ENCODE measurements at regions not wholly inside any gene's neighbourhood (a gene's known extent, or its start where the extent isn't known, plus 50 kb on each side); places are given as distances from the start of the nearest gene placed in this dataset.

DNA sequence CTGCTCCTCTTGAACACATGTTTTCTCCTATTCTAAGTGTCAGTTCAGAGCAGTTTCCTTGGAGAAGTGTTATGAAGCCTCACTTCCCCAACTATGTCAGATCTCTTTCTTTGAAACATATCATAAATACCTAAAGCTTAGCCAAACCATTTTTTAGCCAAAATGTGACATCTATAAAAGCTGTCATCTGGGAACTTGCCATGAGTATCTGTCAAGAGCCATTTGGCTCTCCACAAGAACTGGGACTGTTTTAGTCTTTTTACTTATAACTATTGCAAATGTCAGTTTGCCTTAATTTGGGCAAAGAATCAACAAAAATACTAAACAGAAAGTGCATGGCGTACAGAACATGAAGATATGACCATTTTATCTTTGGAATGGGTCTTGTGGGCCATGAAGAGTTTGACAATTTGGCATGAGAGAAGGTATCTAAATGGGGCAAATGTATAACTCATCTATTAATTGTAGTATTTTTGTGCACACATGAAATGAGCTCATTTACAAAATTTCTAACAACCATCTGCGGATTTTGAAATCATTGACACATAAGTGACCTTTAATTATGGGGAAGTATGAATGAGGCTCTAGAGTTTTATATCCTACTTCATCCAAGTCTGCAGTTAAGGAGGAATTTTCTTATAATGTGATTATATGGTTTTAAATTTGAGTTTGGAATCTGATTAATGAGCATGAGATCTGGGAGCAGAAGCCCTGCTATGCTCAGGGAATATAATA lies 129.1 kb upstream of the PACRGL start:
- Histone ChIP-seq H3K4me1 (ENCODE audit: insufficient read depth, insufficient read length) (no peaks in the 10 kb centered on the region), H3K27me3 (ENCODE audit: insufficient read depth, insufficient read length) (no peaks in the 10 kb centered on the region), H3K9me3 (ENCODE audit: insufficient read depth, low read length) (no peaks in the 10 kb centered on the region), H3K36me3 (ENCODE audit: insufficient read depth, insufficient read length, low read length) (no peaks in the 10 kb centered on the region), H3K4me3 (ENCODE audit: insufficient read length, low read depth) (no peak overlapping the region), H3K9ac (ENCODE audit: insufficient read length, low read depth) (no peak overlapping the region)
- DNase-seq (ENCODE audit: low read depth, low spot score) = no peak
- TF ChIP-seq SUZ12 (IDR thresholded peaks at IDR 0.05; ENCODE audit: extremely low read depth, insufficient read depth, insufficient read length) (no peak), ZNF274 (IDR thresholded peaks at IDR 0.05; ENCODE audit: low read depth, low read length) (no peak), YY1 (IDR thresholded peaks at IDR 0.05; ENCODE audit: insufficient read depth, insufficient read length) (no peak)

DNA sequence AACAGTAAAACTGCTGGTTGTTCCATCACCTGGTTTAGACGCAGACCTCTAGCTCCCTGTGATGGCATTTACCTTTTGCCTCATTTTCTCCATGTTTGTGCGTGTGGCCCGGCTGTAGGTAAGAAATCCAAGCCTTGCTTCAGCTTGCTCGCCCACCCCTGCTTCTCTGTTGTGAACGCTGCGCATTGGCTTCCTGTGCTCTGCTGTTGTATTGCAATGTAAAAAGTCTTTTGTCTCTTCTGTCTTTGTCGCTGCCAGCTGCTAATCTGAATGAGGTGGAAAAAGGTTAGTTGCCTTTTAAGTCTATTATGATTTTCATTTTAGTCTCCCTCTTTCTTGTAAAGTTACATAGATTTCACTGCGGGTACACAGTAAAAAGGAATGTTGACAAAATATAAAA lies 127.3 kb upstream of the PACRGL start:
- no peak overlapping the region for H3K4me3 ChIP-seq (ENCODE audit: insufficient read length, low read depth)
- H3K27me3 ChIP-seq (ENCODE audit: insufficient read depth, insufficient read length) = no peaks in the 10 kb centered on the region
- TF ChIP-seq SUZ12 (IDR thresholded peaks at IDR 0.05; ENCODE audit: extremely low read depth, insufficient read depth, insufficient read length) = no peak
- no peak for TF ChIP-seq YY1 (IDR thresholded peaks at IDR 0.05; ENCODE audit: insufficient read depth, insufficient read length)
- no peak for TF ChIP-seq ZNF274 (IDR thresholded peaks at IDR 0.05; ENCODE audit: low read depth, low read length)
- H3K9ac ChIP-seq (ENCODE audit: insufficient read length, low read depth) = no peak overlapping the region
- no peaks in the 10 kb centered on the region for H3K9me3 ChIP-seq (ENCODE audit: insufficient read depth, low read length)
- DNase-seq (ENCODE audit: low read depth, low spot score) = peak; percentile 38
- H3K36me3 ChIP-seq (ENCODE audit: insufficient read depth, insufficient read length, low read length) = no peaks in the 10 kb centered on the region
- no peaks in the 10 kb centered on the region for H3K4me1 ChIP-seq (ENCODE audit: insufficient read depth, insufficient read length)

DNA sequence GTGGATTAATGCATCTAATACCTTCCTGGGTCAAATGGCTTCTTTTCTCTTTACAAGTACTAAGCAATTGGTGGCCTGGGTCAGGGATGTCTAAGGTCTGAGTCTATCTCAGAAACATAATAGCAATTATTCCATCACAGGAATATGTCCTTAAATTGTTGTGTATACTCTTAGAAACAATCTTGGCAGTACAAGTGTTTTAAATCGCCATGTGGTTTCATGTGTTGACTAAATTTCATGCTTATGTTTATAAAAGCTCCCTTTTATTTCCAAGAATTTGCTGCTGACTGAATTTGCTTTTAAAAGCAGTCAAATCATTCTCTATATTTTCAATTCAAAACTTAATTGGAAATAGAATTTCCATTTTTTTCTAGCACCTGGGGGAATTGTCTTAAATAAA lies 125.3 kb upstream of the PACRGL start:
- TF ChIP-seq YY1 (IDR thresholded peaks at IDR 0.05; ENCODE audit: insufficient read depth, insufficient read length) (no peak), SUZ12 (IDR thresholded peaks at IDR 0.05; ENCODE audit: extremely low read depth, insufficient read depth, insufficient read length) (no peak), ZNF274 (IDR thresholded peaks at IDR 0.05; ENCODE audit: low read depth, low read length) (no peak)
- no peaks in the 10 kb centered on the region for H3K9me3 ChIP-seq (ENCODE audit: insufficient read depth, low read length)
- no peak overlapping the region for H3K9ac ChIP-seq (ENCODE audit: insufficient read length, low read depth)

DNA sequence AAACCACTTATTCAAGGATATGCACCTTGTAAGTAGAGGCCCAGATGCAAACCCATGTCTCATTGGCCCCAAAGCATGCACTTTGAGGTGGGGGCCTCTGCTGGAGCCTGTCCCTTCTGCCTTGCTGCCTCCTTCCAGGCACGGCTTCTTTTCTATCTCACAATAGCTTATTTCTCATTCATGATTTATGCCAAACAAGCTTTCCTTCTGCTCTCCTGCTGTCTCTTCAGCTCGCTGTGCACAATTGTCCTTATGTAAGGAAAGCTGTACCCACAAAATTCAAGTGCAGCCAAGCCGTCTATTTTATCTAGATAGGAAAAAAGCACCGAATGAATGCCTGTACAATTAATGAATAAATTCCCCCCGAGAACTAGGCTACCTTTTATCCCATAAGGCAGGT lies 124.8 kb upstream of the PACRGL start:
- TF ChIP-seq ZNF274 (IDR thresholded peaks at IDR 0.05; ENCODE audit: low read depth, low read length) (no peak), SUZ12 (IDR thresholded peaks at IDR 0.05; ENCODE audit: extremely low read depth, insufficient read depth, insufficient read length) (no peak)
- no peaks in the 10 kb centered on the region for H3K9me3 ChIP-seq (ENCODE audit: insufficient read depth, low read length)

More for the DNA sequence above, 125.3 kb upstream of the PACRGL start:
- Histone ChIP-seq H3K4me1 (ENCODE audit: insufficient read depth, insufficient read length) (no peaks in the 10 kb centered on the region), H3K36me3 (ENCODE audit: insufficient read depth, insufficient read length, low read length) (no peaks in the 10 kb centered on the region), H3K4me3 (ENCODE audit: insufficient read length, low read depth) (no peak overlapping the region), H3K27me3 (ENCODE audit: insufficient read depth, insufficient read length) (no peaks in the 10 kb centered on the region)
- no peak for DNase-seq (ENCODE audit: low read depth, low spot score)

DNA sequence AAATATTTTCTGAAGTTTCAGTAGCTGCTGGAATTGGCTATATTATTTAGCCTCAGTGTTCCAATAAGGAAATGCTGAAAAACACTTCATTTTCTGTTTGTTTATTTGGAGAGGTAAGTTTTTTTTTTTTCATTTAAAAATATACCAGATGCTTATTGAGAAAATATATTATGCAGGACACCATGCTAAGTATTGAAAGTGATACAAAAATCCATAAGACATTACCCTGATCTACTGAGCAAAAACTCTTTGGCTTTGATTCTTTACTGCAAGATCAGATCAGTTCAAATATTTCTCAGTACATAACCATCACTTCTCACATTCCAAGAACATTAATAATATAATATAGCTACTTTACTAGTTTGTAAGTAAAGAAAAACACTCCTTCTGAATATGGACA lies 123.4 kb upstream of the PACRGL start:
- TF ChIP-seq SUZ12 (IDR thresholded peaks at IDR 0.05; ENCODE audit: extremely low read depth, insufficient read depth, insufficient read length) (no peak), YY1 (IDR thresholded peaks at IDR 0.05; ENCODE audit: insufficient read depth, insufficient read length) (no peak), ZNF274 (IDR thresholded peaks at IDR 0.05; ENCODE audit: low read depth, low read length) (no peak)
- no peaks in the 10 kb centered on the region for H3K36me3 ChIP-seq (ENCODE audit: insufficient read depth, insufficient read length, low read length)
- no peak overlapping the region for H3K9ac ChIP-seq (ENCODE audit: insufficient read length, low read depth)
- no peaks in the 10 kb centered on the region for H3K4me1 ChIP-seq (ENCODE audit: insufficient read depth, insufficient read length)
- no peaks in the 10 kb centered on the region for H3K9me3 ChIP-seq (ENCODE audit: insufficient read depth, low read length)
- no peaks in the 10 kb centered on the region for H3K27me3 ChIP-seq (ENCODE audit: insufficient read depth, insufficient read length)
- DNase-seq (ENCODE audit: low read depth, low spot score) = no peak
- no peak overlapping the region for H3K4me3 ChIP-seq (ENCODE audit: insufficient read length, low read depth)

More for the DNA sequence above, 124.8 kb upstream of the PACRGL start:
- no peaks in the 10 kb centered on the region for H3K36me3 ChIP-seq (ENCODE audit: insufficient read depth, insufficient read length, low read length)
- no peaks in the 10 kb centered on the region for H3K27me3 ChIP-seq (ENCODE audit: insufficient read depth, insufficient read length)
- H3K4me3 ChIP-seq (ENCODE audit: insufficient read length, low read depth) = no peak overlapping the region
- H3K9ac ChIP-seq (ENCODE audit: insufficient read length, low read depth) = no peak overlapping the region
- DNase-seq (ENCODE audit: low read depth, low spot score) = no peak
- no peaks in the 10 kb centered on the region for H3K4me1 ChIP-seq (ENCODE audit: insufficient read depth, insufficient read length)

DNA sequence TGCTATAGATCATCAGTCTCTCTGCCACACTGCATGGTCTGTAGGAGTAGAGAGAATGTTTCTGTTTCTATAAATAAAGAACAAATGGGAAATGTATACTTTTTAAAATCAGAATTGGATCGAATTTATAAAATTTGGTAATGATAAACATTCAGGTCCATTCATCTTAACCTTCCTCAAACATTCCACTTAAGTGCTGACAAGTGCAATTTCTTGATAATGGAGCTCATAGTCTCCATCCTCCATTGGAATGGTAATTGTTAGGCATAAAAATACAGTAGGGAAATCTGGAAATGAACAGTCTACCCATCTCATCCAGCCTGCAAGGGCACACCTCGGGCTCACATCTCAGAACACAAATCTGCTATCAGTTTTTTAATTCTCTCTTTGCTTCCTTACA lies 122.6 kb upstream of the PACRGL start:
- Histone ChIP-seq H3K27me3 (ENCODE audit: insufficient read depth, insufficient read length) (no peaks in the 10 kb centered on the region), H3K36me3 (ENCODE audit: insufficient read depth, insufficient read length, low read length) (no peaks in the 10 kb centered on the region), H3K9me3 (ENCODE audit: insufficient read depth, low read length) (no peaks in the 10 kb centered on the region), H3K4me3 (ENCODE audit: insufficient read length, low read depth) (no peak overlapping the region), H3K4me1 (ENCODE audit: insufficient read depth, insufficient read length) (no peaks in the 10 kb centered on the region), H3K9ac (ENCODE audit: insufficient read length, low read depth) (no peak overlapping the region)
- no peak for DNase-seq (ENCODE audit: low read depth, low spot score)
- TF ChIP-seq YY1 (IDR thresholded peaks at IDR 0.05; ENCODE audit: insufficient read depth, insufficient read length) = no peak
- TF ChIP-seq SUZ12 (IDR thresholded peaks at IDR 0.05; ENCODE audit: extremely low read depth, insufficient read depth, insufficient read length) = no peak
- TF ChIP-seq ZNF274 (IDR thresholded peaks at IDR 0.05; ENCODE audit: low read depth, low read length) = no peak

DNA sequence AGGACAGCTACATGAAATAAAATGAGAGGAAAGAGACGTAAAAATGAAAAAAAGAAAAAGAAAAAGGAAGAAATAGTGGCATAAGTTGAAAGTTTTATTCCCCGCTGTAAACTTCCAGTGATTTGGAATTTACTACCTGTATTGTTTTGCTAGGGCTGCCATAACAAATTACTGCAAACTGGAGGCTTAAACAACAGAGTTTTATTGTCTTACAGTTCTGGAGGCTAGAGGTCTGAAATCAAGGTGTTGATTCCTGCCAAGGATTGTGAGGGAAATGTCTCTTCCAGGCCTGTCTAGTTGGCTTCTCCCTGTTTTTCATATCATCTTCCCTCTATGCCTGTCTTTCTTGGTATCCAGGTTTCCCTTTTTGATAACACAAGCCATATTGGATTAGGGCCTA lies 119.4 kb upstream of the PACRGL start:
- no peaks in the 10 kb centered on the region for H3K4me1 ChIP-seq (ENCODE audit: insufficient read depth, insufficient read length)
- DNase-seq (ENCODE audit: low read depth, low spot score) = no peak
- no peak overlapping the region for H3K4me3 ChIP-seq (ENCODE audit: insufficient read length, low read depth)
- no peaks in the 10 kb centered on the region for H3K27me3 ChIP-seq (ENCODE audit: insufficient read depth, insufficient read length)
- H3K9me3 ChIP-seq (ENCODE audit: insufficient read depth, low read length) = no peaks in the 10 kb centered on the region
- H3K36me3 ChIP-seq (ENCODE audit: insufficient read depth, insufficient read length, low read length) = no peaks in the 10 kb centered on the region
- no peak for TF ChIP-seq ZNF274 (IDR thresholded peaks at IDR 0.05; ENCODE audit: low read depth, low read length)
- no peak for TF ChIP-seq SUZ12 (IDR thresholded peaks at IDR 0.05; ENCODE audit: extremely low read depth, insufficient read depth, insufficient read length)
- no peak for TF ChIP-seq YY1 (IDR thresholded peaks at IDR 0.05; ENCODE audit: insufficient read depth, insufficient read length)
- H3K9ac ChIP-seq (ENCODE audit: insufficient read length, low read depth) = no peak overlapping the region
